HepG2 (cell line): ENCODE measurements at regions not wholly inside any gene's neighbourhood (a gene's known extent, or its start where the extent isn't known, plus 50 kb on each side); places are given as distances from the start of the nearest gene placed in this dataset.

ENCODE experiments used
- ATAC-seq: fragments of 200-7000 bp; cut with Tn5 transposase; 3 replicates; pipeline ENCODE4 v1.9.1; 2020; ENCODE audit warnings: mild to moderate bottlenecking, moderate library complexity
- BruUV-seq: library from RNA; stranded (reverse); fragments of 400-500 nt; replicated peaks from 2 replicates; lab custom pipeline; 2021; lab: Mats Ljungman, UMichigan
- CTCF ChIA-PET: fragments of 300-600 bp; formaldehyde crosslinking; extraction: SDS; loops from one replicate; lab custom pipeline; 2021; ENCODE audit warnings: low total read pairs, inconsistent platforms, low intra/inter-chr PET ratio; lab: Yijun Ruan, JAX
- POLR2A ChIA-PET: fragments of 350-600 bp; sonication (Branson Sonifier 250); formaldehyde crosslinking; loops from one replicate; lab custom pipeline; 2020; ENCODE audit warnings: antibody characterized with exemption, inconsistent platforms; lab: Yijun Ruan, JAX
- DNase-seq: peaks from one replicate; pipeline ENCODE4 v3.0.0-alpha.2; 2015; ENCODE audit warnings: low spot score
- FAIRE-seq: peaks from 3 replicates; lab custom pipeline; 2011; peaks lifted over from hg19 to GRCh38; lab: Jason Lieb, UNC
- H2AFZ ChIP-seq: one replicate; pipeline ENCODE4 v1.6.1; 2011; ENCODE audit warnings: low read length, inconsistent platforms
- H3K27ac ChIP-seq: fragments of 300-600 bp; 3 replicates; pipeline ENCODE4 v1.8.0; 2011; ENCODE audit warnings: mixed run types, mild to moderate bottlenecking, mixed read lengths, low read length, inconsistent platforms; ENCODE audit not compliant: insufficient read depth; ENCODE audit errors: extremely low read length
- H3K27me3 ChIP-seq, 2 experiments: fragments of 200-600 bp in 1 of 2; 2 replicates in 1 of 2; 3 replicates in 1 of 2; pipeline versions ENCODE4 v1.6.0 to v1.8.0; 2011; ENCODE audit warnings: low read length in 2 of 2, mild to moderate bottlenecking in 2 of 2, moderate library complexity in 2 of 2, inconsistent platforms in 1 of 2; ENCODE audit not compliant: insufficient read depth in 2 of 2, control insufficient read depth in 1 of 2
- H3K36me3 ChIP-seq, 2 experiments: fragments of 200-600 bp in 1 of 2; replicated peaks in 1 of 2; 2 replicates in 1 of 2; 3 replicates in 1 of 2; pipeline versions ENCODE4 v1.5.1 to v1.8.0; 2011; ENCODE audit warnings: low read length in 2 of 2, inconsistent platforms in 1 of 2; ENCODE audit not compliant: insufficient read depth in 2 of 2, control insufficient read depth in 1 of 2
- H3K4me1 ChIP-seq: 2 replicates; pipeline ENCODE4 v1.5.1; 2012; ENCODE audit warnings: low read length, inconsistent platforms; ENCODE audit not compliant: insufficient read depth
- H3K4me2 ChIP-seq: 2 replicates; pipeline ENCODE4 v1.6.0; 2011; ENCODE audit warnings: low read depth, low read length, inconsistent platforms
- H3K4me3 ChIP-seq, 3 experiments: fragments of 200-600 bp in 1 of 3; sonication (generic), shearing (Covaris generic) in 1 of 3; replicated peaks in 1 of 3; 2 replicates each; pipeline ENCODE4 v1.5.1; 2011 to 2016; ENCODE audit warnings: low read length in 3 of 3, inconsistent platforms in 2 of 3, low read depth in 2 of 3, mild to moderate bottlenecking in 2 of 3, control low read depth in 1 of 3, mixed read lengths in 1 of 3; ENCODE audit not compliant: insufficient read depth in 1 of 3
- H3K79me2 ChIP-seq: one replicate; pipeline ENCODE4 v1.6.1; 2011; ENCODE audit warnings: low read length, inconsistent platforms; ENCODE audit not compliant: insufficient read depth
- H3K9ac ChIP-seq: 2 replicates; pipeline ENCODE4 v1.6.0; 2011; ENCODE audit warnings: mild to moderate bottlenecking, low read depth, low read length, inconsistent platforms; ENCODE audit not compliant: insufficient read depth
- H3K9me3 ChIP-seq: 2 replicates; pipeline ENCODE4 v1.5.1; 2012; ENCODE audit warnings: mild to moderate bottlenecking, low read length
- H4K20me1 ChIP-seq: 2 replicates; pipeline ENCODE4 v1.6.0; 2011; ENCODE audit warnings: inconsistent platforms, mild to moderate bottlenecking, low read length, moderate library complexity; ENCODE audit not compliant: insufficient read depth
- AGO1 ChIP-seq: fragments of 200-400 bp; formaldehyde crosslinking; IDR thresholded peaks from 2 replicates; pipeline ENCODE4 v1.6.1; 2017; ENCODE audit warnings: mild to moderate bottlenecking, low read depth, low read length, moderate library complexity; ENCODE audit not compliant: poor library complexity, severe bottlenecking
- ASH2L ChIP-seq: fragments of 300-600, 200-600 bp; sonication (generic); IDR thresholded peaks from 2 replicates; pipeline ENCODE4 v1.7.0; 2017; ENCODE audit warnings: low read depth, mild to moderate bottlenecking, moderate library complexity, mixed read lengths, low read length; ENCODE audit not compliant: insufficient read length
- GLMP ChIP-seq: sonication (generic); formaldehyde crosslinking; IDR thresholded peaks from 2 replicates; pipeline ENCODE4 v1.9.0; 2021; ENCODE audit warnings: missing genetic modification reagents, mild to moderate bottlenecking, borderline replicate concordance
- MED13 ChIP-seq: sonication (generic); formaldehyde crosslinking; IDR thresholded peaks from 2 replicates; pipeline ENCODE4 v1.5.0; 2020; ENCODE audit warnings: missing genetic modification reagents
- NAIF1 ChIP-seq: sonication (generic); formaldehyde crosslinking; IDR thresholded peaks from 2 replicates; pipeline ENCODE4 v1.5.0; 2020; ENCODE audit warnings: mild to moderate bottlenecking, missing genetic modification reagents, borderline replicate concordance
- SNAI1 ChIP-seq: sonication (generic); formaldehyde crosslinking; IDR thresholded peaks from 2 replicates; pipeline ENCODE4 v1.5.0; 2020; ENCODE audit warnings: mild to moderate bottlenecking, missing genetic modification reagents, borderline replicate concordance
- ZMYM2 ChIP-seq: sonication (generic); formaldehyde crosslinking; IDR thresholded peaks from 2 replicates; pipeline ENCODE4 v1.8.0; 2022; ENCODE audit warnings: mild to moderate bottlenecking, missing genetic modification reagents
- ZNF367 ChIP-seq: sonication (generic); formaldehyde crosslinking; IDR thresholded peaks from 2 replicates; pipeline ENCODE4 v1.4.0; 2020; ENCODE audit warnings: missing genetic modification reagents, borderline replicate concordance
- ZNF652 ChIP-seq: IDR thresholded peaks from 2 replicates; pipeline ENCODE4 v1.6.1; 2016; ENCODE audit warnings: low read depth, borderline replicate concordance
- ZNF775 ChIP-seq: sonication (generic); formaldehyde crosslinking; IDR thresholded peaks from 2 replicates; pipeline ENCODE4 v1.4.0; 2020; ENCODE audit warnings: missing genetic modification reagents, mild to moderate bottlenecking, moderate library complexity, borderline replicate concordance
- WGBS: methylation state at CpG from one replicate; pipeline ENCODE4 v1.1.6; 2017; ENCODE audit warnings: low lambda C conversion rate; 5-methylcytosine and 5-hydroxymethylcytosine counted together
- in situ Hi-C: cut with HindIII; loops from 2 replicates; pipeline ENCODE4 v1.10.0; 2017; ENCODE audit warnings: low pct_unique_long_range_greater_than_20kb; ENCODE audit not compliant: extremely low pct_ligation_motif_present
- intact Hi-C: fragments of 100-400 bp; cut with micrococcal nuclease; formaldehyde crosslinking; loops from one replicate; pipeline ENCODE4 v1.10.0; 2022; ENCODE audit not compliant: unreplicated experiment

- 12% methylated on average over 4 of the region's 4 CpGs for WGBS
- no peaks in the 10 kb centered on the region for H3K4me1 ChIP-seq
- no peaks in the 10 kb centered on the region for H3K9me3 ChIP-seq
- TF ChIP-seq GLMP: no peak
- TF ChIP-seq ZNF775 (CRISPR knock-in tag): no peak
- no peak for TF ChIP-seq ASH2L
- no peak for TF ChIP-seq AGO1
- no peak for TF ChIP-seq ZMYM2
- no peak for TF ChIP-seq ZNF652 (CRISPR knock-in tag)
- TF ChIP-seq NAIF1 (CRISPR knock-in tag): no peak
- TF ChIP-seq ZNF367 (CRISPR knock-in tag): no peak
- no peak for TF ChIP-seq MED13 (CRISPR knock-in tag)
- TF ChIP-seq SNAI1 (CRISPR knock-in tag): no peak
- H3K9ac ChIP-seq: no peak overlapping the region
- no TSS peak for BruUV-seq
- FAIRE-seq (no peak), DNase-seq (no peak), ATAC-seq (no peak)
- H3K79me2 ChIP-seq: no peaks in the 10 kb centered on the region
- intact Hi-C loops: no loop called here
- in situ Hi-C loops: no loop called here
- no peak overlapping the region for H2AFZ ChIP-seq
- CTCF ChIA-PET: no interaction called here
- POLR2A ChIA-PET: no interaction called here
- no peak overlapping the region for H3K4me3 ChIP-seq
- H3K27me3 ChIP-seq: no peaks in the 10 kb centered on the region
- no peak overlapping the region for H3K27ac ChIP-seq
- no peaks in the 10 kb centered on the region for H3K36me3 ChIP-seq
- H3K4me2 ChIP-seq: no peak overlapping the region
- no peaks in the 10 kb centered on the region for H4K20me1 ChIP-seq
These were observed 100.9 kb downstream of the GASK1B start for GRCh38 chr4:158071931-158072330.
